ENCODE measurements at regions not wholly inside any gene's neighbourhood (a gene's known extent, or its start where the extent isn't known, plus 50 kb on each side); places are given as distances from the start of the nearest gene placed in this dataset.

GRCh38 chr11:70500076-70500847 is 101.9 kb downstream of the CTTN start:
- DNase-seq (ENCODE audit: low read depth): no peak
- no peak overlapping the region for H3K4me3 ChIP-seq (ENCODE audit: low read depth, low read length)

- no peak overlapping the region for H3K4me3 ChIP-seq (ENCODE audit: low read depth, low read length)
- no peak for DNase-seq (ENCODE audit: low read depth)
Measured at GRCh38 chr11:70501051-70501901, 102.9 kb downstream of the CTTN start.

DNA sequence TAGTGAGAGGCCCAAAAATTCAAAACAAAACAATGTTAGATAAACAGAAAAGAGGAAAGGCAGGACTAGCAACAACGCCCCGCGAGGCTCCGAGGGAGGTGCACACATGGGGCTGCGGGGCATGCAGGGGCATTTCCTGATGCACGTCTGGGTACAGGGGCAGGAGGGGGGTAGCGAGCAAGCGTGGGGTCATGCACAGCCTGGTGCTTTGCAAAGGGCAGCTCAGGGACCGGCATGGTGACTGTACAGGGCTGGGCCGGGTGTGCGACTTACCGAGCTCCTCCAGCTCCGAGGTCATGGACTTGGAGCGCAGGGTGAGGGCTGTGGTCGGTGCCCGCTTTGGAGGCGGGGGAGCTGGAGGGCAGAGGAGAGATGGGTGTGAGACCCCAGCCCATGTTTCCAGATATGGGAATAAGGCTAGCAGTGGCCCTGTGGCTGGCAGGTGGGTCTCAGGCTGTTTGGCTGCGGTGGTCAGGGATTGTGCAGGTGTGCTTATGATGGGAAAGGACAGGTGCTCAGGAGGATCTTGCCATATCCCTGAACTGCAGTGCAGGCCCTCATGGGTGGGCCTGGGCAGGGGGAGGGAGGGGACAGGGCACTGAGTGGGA is 103.7 kb downstream of the CTTN start:
- DNase-seq (ENCODE audit: low read depth): no peak
- no peak overlapping the region for H3K4me3 ChIP-seq (ENCODE audit: low read depth, low read length)

DNA sequence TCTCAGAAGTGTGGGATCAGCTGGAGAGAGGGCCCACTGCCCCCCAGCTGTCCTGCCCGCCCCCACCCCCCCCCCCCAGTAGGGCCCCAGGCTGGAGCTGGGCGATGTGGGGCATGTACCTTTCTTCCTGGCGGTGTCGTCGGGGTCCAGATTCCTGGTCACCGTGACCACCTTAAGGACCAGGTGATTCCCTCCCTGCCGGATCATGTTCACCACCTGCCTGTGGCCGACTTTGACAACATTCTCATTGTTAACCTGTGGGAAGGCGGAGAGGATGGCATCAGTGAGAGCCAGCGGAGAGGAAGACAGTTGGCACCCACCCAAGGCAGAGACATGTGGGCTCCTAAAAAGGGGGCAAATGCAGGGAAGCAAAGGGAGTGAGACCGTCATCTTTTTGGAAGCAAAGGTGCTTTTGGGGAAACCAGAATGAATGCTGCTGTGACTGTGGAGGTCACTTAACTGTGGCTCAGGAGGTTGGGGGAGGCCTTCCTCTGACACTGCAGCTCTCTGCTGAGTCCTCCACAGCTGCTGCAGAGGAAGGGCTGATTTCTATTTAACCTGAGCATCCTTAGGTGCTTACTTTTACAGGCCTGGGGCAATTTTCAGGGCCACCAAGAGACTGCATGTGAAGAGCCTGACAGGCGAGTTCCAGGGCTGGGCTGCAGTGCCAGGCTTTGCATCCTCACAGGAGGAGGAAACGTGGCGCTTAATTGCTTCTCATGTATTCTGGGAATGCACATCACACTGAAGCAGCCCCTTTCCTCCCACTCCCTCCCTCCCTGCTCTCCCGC is 104.5 kb downstream of the CTTN start:
- H3K4me3 ChIP-seq (ENCODE audit: low read depth, low read length): no peak overlapping the region
- DNase-seq (ENCODE audit: low read depth): no peak

GRCh38 chr11:70503468-70504221 is 105.3 kb downstream of the CTTN start:
- no peak for DNase-seq (ENCODE audit: low read depth)
- H3K4me3 ChIP-seq (ENCODE audit: low read depth, low read length): no peak overlapping the region

- no peak for DNase-seq (ENCODE audit: low read depth)
- no peak overlapping the region for H3K4me3 ChIP-seq (ENCODE audit: low read depth, low read length)
Measured at GRCh38 chr11:70504246-70505020, 106.1 kb downstream of the CTTN start.

DNA sequence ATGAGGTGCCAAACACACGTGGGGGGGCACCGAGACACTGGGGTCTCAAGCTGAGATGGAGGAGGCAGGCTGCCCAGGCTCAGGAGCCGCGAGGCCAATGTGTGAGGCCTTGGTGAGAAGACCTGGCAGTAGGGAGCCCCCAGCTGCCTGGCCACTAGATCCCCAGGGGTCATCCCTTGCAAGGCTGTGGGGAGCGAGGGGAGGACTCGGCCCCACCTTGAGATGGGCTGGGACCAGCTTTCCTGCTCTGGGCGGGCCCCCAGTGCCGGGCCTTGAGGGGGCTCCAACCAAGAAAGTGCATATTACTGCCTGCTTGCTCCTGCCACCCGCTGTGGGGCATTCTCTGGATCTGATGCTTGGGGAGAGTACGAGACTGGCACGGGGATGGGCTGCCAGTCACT is 107.0 kb downstream of the CTTN start:
- DNase-seq (ENCODE audit: low read depth): no peak
- no peak overlapping the region for H3K4me3 ChIP-seq (ENCODE audit: low read depth, low read length)

DNA sequence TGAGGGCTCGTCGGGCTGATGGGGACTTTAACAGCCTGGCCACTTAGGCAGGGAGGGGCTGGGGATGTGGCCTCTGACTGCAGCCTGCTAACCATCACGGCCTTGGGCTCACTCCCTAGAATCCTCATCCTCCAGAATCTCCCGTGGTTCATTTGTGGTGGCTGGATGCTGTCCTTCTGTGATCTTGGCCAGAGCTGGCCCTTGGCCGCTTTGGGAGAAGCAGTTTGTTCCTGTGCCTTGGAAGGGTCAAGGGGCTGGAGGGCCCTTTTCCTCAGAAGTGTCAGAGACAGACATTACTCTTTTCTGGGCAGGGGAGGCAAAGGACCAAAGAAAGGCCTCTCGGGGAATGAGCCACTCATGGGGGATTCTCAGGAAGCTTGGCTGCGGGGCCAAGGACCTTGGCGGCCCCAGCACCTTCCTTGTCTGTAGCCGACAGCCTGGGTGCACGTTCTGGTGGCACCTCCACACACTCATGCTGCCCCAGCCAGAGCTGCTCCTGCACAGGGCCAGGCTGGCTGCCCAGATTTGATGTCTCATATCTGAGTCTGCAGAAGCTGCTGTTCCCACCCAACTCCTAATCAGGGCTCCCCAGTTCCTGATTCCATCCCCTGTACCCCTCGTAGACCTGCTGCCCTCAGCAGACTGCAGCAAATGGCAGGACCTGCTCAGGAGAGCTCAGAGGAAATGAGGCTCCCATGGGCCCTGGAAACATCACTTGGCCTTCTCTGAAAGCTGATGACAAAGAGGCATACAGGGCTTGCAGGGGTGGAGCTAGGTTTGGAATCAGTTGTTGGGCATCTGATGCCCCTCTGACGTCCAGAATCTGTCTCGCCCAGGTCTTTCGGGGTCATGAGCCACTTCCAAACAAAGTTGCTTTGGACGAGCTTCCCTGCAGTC is 107.7 kb downstream of the CTTN start:
- DNase-seq (ENCODE audit: low read depth): no peak
- no peak overlapping the region for H3K4me3 ChIP-seq (ENCODE audit: low read depth, low read length)

GRCh38 chr11:70506658-70506970 is 108.3 kb downstream of the CTTN start:
- DNase-seq (ENCODE audit: low read depth): no peak
- H3K4me3 ChIP-seq (ENCODE audit: low read depth, low read length): no peak overlapping the region

DNA sequence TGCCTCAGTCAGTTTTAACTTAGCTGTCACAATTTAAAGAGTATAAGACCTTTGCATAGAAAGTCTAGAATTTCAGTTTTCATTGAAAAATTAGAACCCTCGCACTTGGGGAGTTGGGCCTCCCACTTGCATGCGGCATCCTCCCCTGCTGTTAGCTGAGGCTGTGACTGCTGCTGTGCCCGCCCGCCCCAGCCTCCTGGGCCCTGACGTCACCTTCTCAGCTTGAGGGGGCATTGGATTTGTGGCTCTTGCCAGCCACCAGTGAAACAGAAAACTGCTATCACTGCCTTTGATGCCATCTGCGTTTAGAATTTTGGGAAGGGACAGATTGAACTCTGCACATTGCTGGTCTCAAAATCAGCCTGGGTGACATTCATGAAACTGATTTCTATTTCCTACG is 108.7 kb downstream of the CTTN start:
- no peak for DNase-seq (ENCODE audit: low read depth)
- H3K4me3 ChIP-seq (ENCODE audit: low read depth, low read length): no peak overlapping the region

GRCh38 chr11:70507466-70508230 is 109.3 kb downstream of the CTTN start:
- DNase-seq (ENCODE audit: low read depth): no peak
- no peak overlapping the region for H3K4me3 ChIP-seq (ENCODE audit: low read depth, low read length)

- no peak overlapping the region for H3K4me3 ChIP-seq (ENCODE audit: low read depth, low read length)
Measured at GRCh38 chr11:70508231-70508480, 109.8 kb downstream of the CTTN start.

GRCh38 chr11:70509476-70509875 is 111.1 kb downstream of the CTTN start:
- H3K4me3 ChIP-seq (ENCODE audit: low read depth, low read length): no peak overlapping the region
- DNase-seq (ENCODE audit: low read depth): no peak

More at GRCh38 chr11:70508231-70508480, 109.8 kb downstream of the CTTN start:
- DNase-seq (ENCODE audit: low read depth): no peak

- no peak for DNase-seq (ENCODE audit: low read depth)
- no peak overlapping the region for H3K4me3 ChIP-seq (ENCODE audit: low read depth, low read length)
Measured at GRCh38 chr11:70510106-70510505, 111.8 kb downstream of the CTTN start.

GRCh38 chr11:70510571-70510970 is 112.2 kb downstream of the CTTN start:
- no peak overlapping the region for H3K4me3 ChIP-seq (ENCODE audit: low read depth, low read length)
- no peak for DNase-seq (ENCODE audit: low read depth)

DNA sequence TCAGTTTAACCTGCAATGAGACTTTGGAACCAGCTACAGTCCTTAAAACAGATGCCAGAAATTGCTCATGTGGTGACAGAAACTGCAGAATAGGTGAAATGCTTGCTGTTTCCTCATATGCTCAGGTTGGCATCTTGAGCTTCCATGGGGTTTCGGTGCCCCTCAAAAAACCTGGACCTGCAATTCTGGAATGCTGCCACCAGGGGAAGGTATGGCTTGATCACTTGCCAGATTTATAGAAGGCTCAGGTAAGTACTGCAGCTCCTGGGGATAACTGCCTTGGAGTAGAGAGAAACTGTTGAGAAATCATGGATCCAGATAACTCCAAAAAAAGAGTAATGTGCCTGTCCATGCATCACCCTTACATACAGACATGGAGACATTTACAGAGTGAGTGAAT is 113.0 kb downstream of the CTTN start:
- DNase-seq (ENCODE audit: low read depth): no peak
- H3K4me3 ChIP-seq (ENCODE audit: low read depth, low read length): no peak overlapping the region

- H3K4me3 ChIP-seq (ENCODE audit: low read depth, low read length): no peak overlapping the region
- DNase-seq (ENCODE audit: low read depth): no peak
Measured at GRCh38 chr11:70512716-70513115, 114.4 kb downstream of the CTTN start.
